Astrocyte (in vitro differentiated cells and primary cell): ENCODE measurements at regions not wholly inside any gene's neighbourhood (a gene's known extent, or its start where the extent isn't known, plus 50 kb on each side); places are given as distances from the start of the nearest gene placed in this dataset.

Experiments used
- DNase-seq: peaks from one replicate; pipeline ENCODE4 v3.0.0-alpha.2; 2010; ENCODE audit warnings: low read depth
- FAIRE-seq: peaks from 2 replicates; lab custom pipeline; 2011; peaks lifted over from hg19 to GRCh38; lab: Jason Lieb, UNC
- H2AFZ ChIP-seq: 2 replicates; pipeline ENCODE4 v1.6.0; 2012; ENCODE audit warnings: low read depth, low read length, inconsistent platforms
- H3K27ac ChIP-seq: 2 replicates; pipeline ENCODE4 v1.5.1; 2011; ENCODE audit warnings: low read depth, low read length, inconsistent platforms
- H3K27me3 ChIP-seq: 2 replicates; pipeline ENCODE4 v1.6.0; 2011; ENCODE audit warnings: low read length, inconsistent platforms; ENCODE audit not compliant: insufficient read depth
- H3K36me3 ChIP-seq: 2 replicates; pipeline ENCODE4 v1.5.1; 2011; ENCODE audit warnings: low read length, inconsistent platforms; ENCODE audit not compliant: insufficient read depth
- H3K4me1 ChIP-seq: 2 replicates; pipeline ENCODE4 v1.5.1; 2011; ENCODE audit warnings: low read length, inconsistent platforms; ENCODE audit not compliant: insufficient read depth
- H3K4me2 ChIP-seq: 2 replicates; pipeline ENCODE4 v1.6.0; 2012; ENCODE audit warnings: low read length, inconsistent platforms
- H3K4me3 ChIP-seq: 2 replicates; pipeline ENCODE4 v1.5.1; 2011; ENCODE audit warnings: low read depth, mild to moderate bottlenecking, low read length, inconsistent platforms; ENCODE audit not compliant: insufficient read depth
- H3K79me2 ChIP-seq: 2 replicates; pipeline ENCODE4 v1.6.0; 2012; ENCODE audit warnings: mild to moderate bottlenecking, low read length, inconsistent platforms; ENCODE audit not compliant: insufficient read depth
- H3K9ac ChIP-seq: 2 replicates; pipeline ENCODE4 v1.6.0; 2012; ENCODE audit warnings: mild to moderate bottlenecking, low read length, inconsistent platforms
- H3K9me3 ChIP-seq: 2 replicates; pipeline ENCODE4 v1.5.1; 2012; ENCODE audit warnings: low read depth, mild to moderate bottlenecking, low read length, inconsistent platforms; ENCODE audit not compliant: insufficient read depth
- H4K20me1 ChIP-seq: 2 replicates; pipeline ENCODE4 v1.6.0; 2012; ENCODE audit warnings: low read length, inconsistent platforms; ENCODE audit not compliant: insufficient read depth
- H3K27ac Mint-ChIP-seq: one replicate; pipeline ENCODE4 v1.8.0; 2021; ENCODE audit warnings: mild to moderate bottlenecking, mixed read lengths; ENCODE audit not compliant: unreplicated experiment
- H3K27me3 Mint-ChIP-seq: one replicate; pipeline ENCODE4 v1.8.0; 2021; ENCODE audit warnings: low read depth, mixed read lengths; ENCODE audit not compliant: unreplicated experiment
- H3K36me3 Mint-ChIP-seq: one replicate; pipeline ENCODE4 v1.8.0; 2021; ENCODE audit warnings: low read depth, mixed read lengths; ENCODE audit not compliant: unreplicated experiment
- H3K4me1 Mint-ChIP-seq: one replicate; pipeline ENCODE4 v1.8.0; 2021; ENCODE audit warnings: low read depth, mixed read lengths; ENCODE audit not compliant: unreplicated experiment
- H3K4me3 Mint-ChIP-seq: one replicate; pipeline ENCODE4 v1.8.0; 2021; ENCODE audit warnings: mild to moderate bottlenecking, moderate library complexity, mixed read lengths; ENCODE audit not compliant: unreplicated experiment
- H3K9me3 Mint-ChIP-seq: one replicate; pipeline ENCODE4 v1.8.0; 2021; ENCODE audit warnings: mild to moderate bottlenecking, mixed read lengths; ENCODE audit not compliant: unreplicated experiment
- CTCF ChIP-seq: IDR thresholded peaks from 2 replicates; pipeline ENCODE4 v1.5.1; 2011; ENCODE audit warnings: low read depth, mild to moderate bottlenecking, inconsistent platforms, low read length, moderate library complexity; ENCODE audit not compliant: insufficient read depth
- EZH2 ChIP-seq: IDR thresholded peaks from 2 replicates; pipeline ENCODE4 v1.6.1; 2012; ENCODE audit warnings: mild to moderate bottlenecking, low read length, inconsistent platforms; ENCODE audit not compliant: insufficient read depth

- H3K27ac Mint-ChIP-seq, result no peak overlapping the region
- H3K36me3 ChIP-seq, result no peaks in the 10 kb centered on the region
- peak overlapping the region; percentile 92 for H3K4me2 ChIP-seq
- H3K4me3 ChIP-seq, result peak overlapping the region; percentile 54
- H3K9me3 Mint-ChIP-seq, result no peaks in the 10 kb centered on the region
- no peaks in the 10 kb centered on the region for H3K79me2 ChIP-seq
- no peak for TF ChIP-seq EZH2
- no peak for TF ChIP-seq CTCF
- peaks cover 4% of the 10 kb centered on the region for H3K27me3 Mint-ChIP-seq
- no peaks in the 10 kb centered on the region for H3K9me3 ChIP-seq
- peaks cover 11% of the 10 kb centered on the region for H4K20me1 ChIP-seq
- peaks cover 2% of the 10 kb centered on the region for H3K27me3 ChIP-seq
- H3K4me3 Mint-ChIP-seq, result peak overlapping the region; percentile 82
- peak overlapping the region; percentile 58 for H3K9ac ChIP-seq
- no peak for DNase-seq
- no peak for FAIRE-seq
- peaks cover 2% of the 10 kb centered on the region for H3K4me1 Mint-ChIP-seq
- no peak overlapping the region for H3K27ac ChIP-seq
- peak overlapping the region; percentile 71 for H2AFZ ChIP-seq
- H3K36me3 Mint-ChIP-seq, result no peaks in the 10 kb centered on the region
- peaks cover 10% of the 10 kb centered on the region for H3K4me1 ChIP-seq
Observed at GRCh38 chr13:99085808-99086266, 108.0 kb upstream of the DOCK9 start.

- H3K4me3 ChIP-seq, result peak overlapping the region; percentile 71
- no peak overlapping the region for H3K27ac Mint-ChIP-seq
- H3K27me3 Mint-ChIP-seq, result peaks cover 4% of the 10 kb centered on the region
- DNase-seq (peak; percentile 47), FAIRE-seq (no peak)
- peaks cover 10% of the 10 kb centered on the region for H3K4me1 ChIP-seq
- peak overlapping the region; percentile 40 for H3K27ac ChIP-seq
- H3K4me3 Mint-ChIP-seq, result no peak overlapping the region
- H3K4me1 Mint-ChIP-seq, result peaks cover 2% of the 10 kb centered on the region
- H3K36me3 ChIP-seq, result no peaks in the 10 kb centered on the region
- H3K9ac ChIP-seq, result peak overlapping the region; percentile 74
- H3K36me3 Mint-ChIP-seq, result no peaks in the 10 kb centered on the region
- peaks cover 11% of the 10 kb centered on the region for H4K20me1 ChIP-seq
- peak overlapping the region; percentile 89 for H2AFZ ChIP-seq
- H3K9me3 Mint-ChIP-seq, result no peaks in the 10 kb centered on the region
- no peaks in the 10 kb centered on the region for H3K9me3 ChIP-seq
- peaks cover 2% of the 10 kb centered on the region for H3K27me3 ChIP-seq
- no peak for TF ChIP-seq CTCF
- no peak for TF ChIP-seq EZH2
- peak overlapping the region; percentile 92 for H3K4me2 ChIP-seq
- H3K79me2 ChIP-seq, result no peaks in the 10 kb centered on the region
Observed at GRCh38 chr13:99086267-99087097, 108.6 kb upstream of the DOCK9 start.
